ENCODE measurements at regions not wholly inside any gene's neighbourhood (a gene's known extent, or its start where the extent isn't known, plus 50 kb on each side); places are given as distances from the start of the nearest gene placed in this dataset.
"Not testable (repeated sequence)": the region's sequence is repeated elsewhere in the genome, so short reads cannot be mapped to it uniquely, and the experiment has no call there.

DNA sequence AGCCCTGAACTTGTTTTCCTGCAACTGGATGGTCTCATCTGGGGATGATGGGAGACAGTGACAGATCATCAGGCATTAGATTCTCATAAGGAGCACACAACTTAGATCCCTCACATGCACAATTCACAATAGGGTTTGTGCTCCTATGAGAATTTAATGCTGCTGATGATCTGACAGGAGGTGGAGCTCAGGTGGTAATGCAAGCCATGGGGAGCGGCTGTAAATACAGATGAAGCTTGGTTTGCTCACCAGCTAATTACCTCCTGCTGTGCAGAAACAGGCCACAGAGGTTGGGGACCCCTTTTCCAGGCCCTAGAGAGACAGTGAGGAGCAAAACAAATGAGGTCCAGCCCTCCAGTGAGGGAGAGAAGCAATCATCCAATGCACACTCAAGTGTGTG, 168.6 kb downstream of the RGS9 start:
- no peak for DNase-seq (ENCODE audit: low spot score)

DNA sequence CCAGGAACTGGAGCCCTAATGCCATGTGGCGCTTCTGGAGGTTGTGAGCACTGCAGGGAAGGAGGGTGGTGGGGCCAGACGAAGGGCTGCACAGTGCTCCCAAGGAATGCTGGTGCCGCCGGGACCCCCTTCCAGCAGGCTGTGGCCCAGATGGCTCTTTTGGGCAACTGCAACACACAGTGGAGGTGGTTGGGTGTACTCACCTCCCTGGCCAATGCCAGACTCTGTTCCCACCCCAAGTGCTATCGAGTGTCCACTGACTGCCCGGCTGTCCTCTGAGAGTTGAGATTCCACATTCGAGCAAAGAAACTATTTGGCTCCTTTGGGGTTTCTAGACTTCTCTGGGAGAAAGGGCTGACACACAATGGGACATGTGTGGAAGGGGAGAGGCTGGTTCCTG, 167.9 kb downstream of the RGS9 start:
- no peak for DNase-seq (ENCODE audit: low spot score)

DNA sequence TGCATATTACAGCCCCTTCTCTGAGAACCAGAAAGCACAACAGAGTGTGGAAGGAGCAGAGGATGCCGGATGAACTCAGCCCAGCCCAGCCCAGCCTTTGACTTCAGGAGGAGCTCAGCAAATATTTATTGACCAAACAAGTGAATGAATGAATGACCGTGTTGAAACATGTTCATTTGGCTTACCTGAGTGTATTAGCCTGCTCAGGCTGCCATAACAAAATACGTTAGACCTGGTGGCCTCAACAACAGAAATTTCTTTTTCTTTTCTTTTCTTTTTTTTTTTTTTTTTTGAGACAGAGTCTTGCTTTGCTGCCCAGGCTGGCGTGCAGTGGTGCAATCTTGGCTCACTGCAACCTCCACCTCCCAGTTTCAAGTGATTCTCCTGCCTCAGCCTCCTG, 164.7 kb downstream of the RGS9 start:
- not testable (repeated sequence) for DNase-seq (ENCODE audit: low spot score)

DNA sequence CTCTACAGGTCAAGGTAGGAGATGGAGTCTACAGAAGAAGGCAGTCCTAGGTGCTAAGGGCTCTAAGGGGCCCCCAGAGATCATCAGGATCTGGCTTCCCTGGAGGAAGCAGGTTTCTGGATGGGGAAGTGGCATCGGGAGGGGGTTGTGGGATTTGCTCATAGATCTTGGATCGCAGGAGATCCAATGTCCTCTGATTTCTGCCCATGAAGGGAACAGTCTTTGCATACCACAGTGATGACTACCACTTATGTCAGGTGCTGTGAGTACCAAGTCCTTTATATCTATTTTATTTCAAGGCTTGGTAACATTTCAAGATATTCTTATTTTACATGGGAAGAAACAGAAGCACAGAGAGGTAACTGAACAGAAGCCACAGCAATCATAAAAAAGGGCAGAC, 164.0 kb downstream of the RGS9 start:
- no peak for DNase-seq (ENCODE audit: low spot score)

- DNase-seq (ENCODE audit: low spot score): no peak
Observed at GRCh38 chr17:65297916-65298315, 160.7 kb downstream of the RGS9 start.

DNA sequence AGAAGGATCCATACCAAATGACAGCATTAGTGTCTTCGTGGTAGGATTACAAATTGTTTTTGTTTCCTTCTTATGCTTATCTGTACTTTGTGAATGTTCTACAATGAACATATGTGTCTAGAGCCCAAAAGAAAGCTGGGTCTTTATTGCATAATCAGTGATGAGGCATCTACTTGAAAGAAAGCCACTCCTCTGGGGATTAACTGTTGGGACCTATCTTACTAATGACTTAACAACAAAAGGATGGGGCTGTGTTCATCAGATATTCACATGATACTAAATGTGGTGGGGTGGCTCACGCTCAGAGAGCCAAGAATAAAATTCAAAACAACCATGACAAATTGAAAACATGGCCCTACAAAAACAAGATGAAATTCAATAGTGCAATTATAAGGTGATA, 160.2 kb downstream of the RGS9 start:
- DNase-seq (ENCODE audit: low spot score): no peak

- peak; percentile 76 for DNase-seq (ENCODE audit: low spot score)
Observed at GRCh38 chr17:65294181-65294719, 157.1 kb downstream of the RGS9 start.

- DNase-seq (ENCODE audit: low spot score): no peak
Observed at GRCh38 chr17:65293584-65294180, 156.5 kb downstream of the RGS9 start.

- DNase-seq (ENCODE audit: low spot score): no peak
Observed at GRCh38 chr17:65292430-65292829, 155.3 kb downstream of the RGS9 start.

GRCh38 chr17:65291301-65291700, 154.1 kb downstream of the RGS9 start:
- DNase-seq (ENCODE audit: low spot score): not testable (repeated sequence)

DNA sequence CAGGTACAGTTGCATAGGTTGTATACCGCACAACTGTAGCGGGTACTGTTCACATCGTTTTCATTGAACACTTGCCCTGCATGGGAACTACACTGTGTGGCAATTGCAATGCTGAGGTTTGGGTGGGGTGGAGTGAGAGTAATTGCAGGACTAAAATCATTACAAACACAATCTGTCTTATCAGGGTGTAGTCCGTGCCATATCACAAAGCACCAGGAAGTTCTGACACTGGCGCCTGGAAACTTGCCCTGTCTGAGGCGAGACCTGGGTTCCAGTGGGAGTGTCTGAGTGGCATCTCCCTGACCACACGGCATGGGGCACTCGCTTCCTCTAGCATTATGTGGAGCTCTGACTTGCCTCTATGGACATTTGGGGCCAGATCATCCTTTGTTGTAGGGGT, 153.4 kb downstream of the RGS9 start:
- no peak for DNase-seq (ENCODE audit: low spot score)

GRCh38 chr17:65290056-65290455, 152.9 kb downstream of the RGS9 start:
- DNase-seq (ENCODE audit: low spot score): no peak

GRCh38 chr17:65287040-65287439, 149.9 kb downstream of the RGS9 start:
- peak; percentile 85 for DNase-seq (ENCODE audit: low spot score)

DNA sequence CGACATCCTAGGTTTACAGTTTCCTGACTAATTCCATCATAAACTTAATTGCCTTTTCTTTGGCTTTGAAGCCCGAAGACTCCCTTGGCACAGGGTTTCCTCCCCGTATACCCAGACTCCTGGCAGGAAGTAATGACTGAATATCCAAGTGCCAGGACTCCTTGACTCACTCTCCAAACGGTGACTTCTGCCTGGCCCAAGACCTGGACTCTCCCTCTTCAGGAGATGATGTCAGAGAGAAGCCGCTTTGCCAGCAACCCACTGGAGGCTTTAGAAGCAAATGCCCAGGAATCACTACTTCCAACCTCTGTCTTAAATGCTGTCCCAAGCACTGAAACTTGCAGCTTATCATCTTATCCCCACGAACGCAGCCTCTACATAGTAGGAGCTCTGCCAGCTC, 146.5 kb downstream of the RGS9 start:
- DNase-seq (ENCODE audit: low spot score): no peak

GRCh38 chr17:65279456-65279855, 142.3 kb downstream of the RGS9 start:
- no peak for DNase-seq (ENCODE audit: low spot score)

DNA sequence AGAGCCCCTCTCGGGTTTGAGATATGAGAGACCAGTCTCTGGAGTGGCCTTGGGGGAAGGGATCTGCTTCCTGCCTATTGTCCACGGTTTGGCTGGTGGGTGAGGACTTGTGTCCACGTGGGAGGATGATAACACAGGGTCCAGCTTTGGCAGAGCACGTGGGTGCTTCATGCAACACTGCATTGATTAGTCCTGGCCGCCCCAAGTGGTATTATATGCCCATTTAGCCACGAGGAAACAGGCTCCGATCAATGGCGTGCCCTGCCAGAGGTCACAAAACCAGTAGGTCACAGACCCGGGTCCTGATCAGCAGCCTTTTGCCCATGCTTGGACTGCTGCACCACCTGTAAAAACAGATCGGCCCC, 141.6 kb downstream of the RGS9 start:
- no peak for DNase-seq (ENCODE audit: low spot score)

DNA sequence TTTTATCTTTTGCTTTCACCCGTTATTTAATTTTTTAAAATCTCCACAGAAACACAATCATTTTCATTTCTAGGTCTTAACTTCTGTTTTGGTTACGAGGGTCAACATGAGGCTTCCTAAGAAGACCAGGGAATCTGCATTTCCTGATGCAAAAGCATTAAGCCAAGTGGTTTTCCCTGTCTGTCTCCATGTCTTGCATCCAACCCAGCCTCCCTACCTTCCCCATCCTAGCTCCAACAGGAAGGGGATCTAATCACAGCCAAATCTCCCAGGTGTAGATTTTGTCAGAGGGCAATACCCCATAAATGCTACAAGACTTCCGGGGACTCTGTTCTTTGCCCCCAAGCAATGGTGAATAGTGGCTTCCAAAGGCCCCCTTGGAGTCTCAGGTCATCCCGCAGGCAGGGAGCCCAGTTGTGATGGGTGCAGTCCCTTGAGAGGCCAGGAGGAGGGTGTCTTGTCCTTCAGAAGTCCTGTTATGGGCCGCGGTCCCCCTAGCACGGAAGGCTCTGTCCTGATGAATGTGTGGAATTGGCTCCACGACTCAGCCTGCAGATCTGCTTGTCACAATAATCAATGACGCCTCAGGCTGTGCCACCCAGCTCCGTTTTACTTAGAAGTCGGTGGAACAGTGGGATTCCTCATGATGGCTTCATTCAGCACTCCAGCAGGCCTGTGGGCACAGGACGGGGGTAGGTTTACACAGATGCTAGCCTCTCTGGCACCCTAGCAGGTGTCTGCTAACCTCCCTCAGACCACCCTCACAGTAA, 141.1 kb downstream of the RGS9 start:
- DNase-seq (ENCODE audit: low spot score): peak; percentile 84

DNA sequence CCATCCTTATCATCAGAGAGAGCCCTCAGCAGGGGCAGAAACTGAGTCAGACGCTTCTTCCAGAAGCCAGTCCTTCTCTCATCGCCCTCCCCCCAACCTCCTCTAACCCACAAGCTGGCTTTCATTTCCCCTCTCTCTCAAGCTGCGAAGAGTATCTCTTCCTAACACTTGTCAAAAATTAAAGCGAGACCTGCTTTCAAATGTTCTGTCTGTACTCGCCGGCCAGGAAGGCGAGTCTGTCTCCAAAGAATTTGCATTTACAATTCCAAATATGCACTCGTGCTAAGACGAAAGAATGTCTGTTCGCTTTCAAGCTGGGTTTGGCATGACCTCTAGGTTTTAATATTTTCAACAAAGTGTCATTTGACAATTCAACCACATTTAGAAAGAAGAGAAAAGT, 140.4 kb downstream of the RGS9 start:
- no peak for DNase-seq (ENCODE audit: low spot score)
